Ishikawa (cell line): ENCODE measurements at regions not wholly inside any gene's neighbourhood (a gene's known extent, or its start where the extent isn't known, plus 50 kb on each side); places are given as distances from the start of the nearest gene placed in this dataset.

Source experiments
- CREB1 ChIP-seq: IDR thresholded peaks from 2 replicates; pipeline ENCODE4 v1.6.1; 2012; ENCODE audit warnings: low read depth
- EP300 ChIP-seq: IDR thresholded peaks from 2 replicates; pipeline ENCODE4 v1.6.1; 2012; ENCODE audit warnings: borderline replicate concordance
- FOXM1 ChIP-seq: IDR thresholded peaks from 2 replicates; pipeline ENCODE4 v1.6.1; 2012; ENCODE audit warnings: low read depth, borderline replicate concordance
- RAD21 ChIP-seq: IDR thresholded peaks from 2 replicates; pipeline ENCODE4 v1.6.1; 2012; ENCODE audit warnings: low read depth
- TCF12 ChIP-seq: IDR thresholded peaks from 2 replicates; pipeline ENCODE4 v1.6.1; 2012; ENCODE audit warnings: low read depth
- TEAD4 ChIP-seq: IDR thresholded peaks from 2 replicates; pipeline ENCODE4 v1.6.1; 2012
- YY1 ChIP-seq: IDR thresholded peaks from 2 replicates; pipeline ENCODE4 v1.6.1; 2012; ENCODE audit warnings: low read depth
- TF ChIP-seq, protein P1 (sequence below): IDR thresholded peaks from 2 replicates; pipeline ENCODE4 v1.6.1; 2012; ENCODE audit warnings: low read depth, mild to moderate bottlenecking
- TF ChIP-seq, protein P2 (sequence below): IDR thresholded peaks from 2 replicates; pipeline ENCODE4 v1.6.1; 2012

DNA sequence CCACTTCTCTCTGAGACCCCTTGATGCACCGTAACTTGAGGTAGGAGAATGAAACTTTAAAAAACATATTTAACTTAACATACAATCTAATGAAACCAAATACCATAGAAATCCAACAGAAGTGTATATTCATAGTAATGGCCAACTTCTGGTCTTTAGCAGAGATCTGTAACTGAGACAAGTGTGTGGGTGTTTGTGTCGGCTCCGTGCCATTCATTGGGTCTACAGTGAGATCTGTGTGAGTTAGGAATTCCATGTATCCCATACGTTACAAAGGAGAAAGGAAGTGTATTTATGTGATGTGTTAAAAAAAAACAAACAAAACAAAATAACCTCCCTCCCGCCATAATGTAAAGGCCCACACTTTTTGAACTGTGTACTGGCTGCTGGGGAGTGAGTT, 348.0 kb upstream of the NR3C2 start:
- TF ChIP-seq, protein P1, sequence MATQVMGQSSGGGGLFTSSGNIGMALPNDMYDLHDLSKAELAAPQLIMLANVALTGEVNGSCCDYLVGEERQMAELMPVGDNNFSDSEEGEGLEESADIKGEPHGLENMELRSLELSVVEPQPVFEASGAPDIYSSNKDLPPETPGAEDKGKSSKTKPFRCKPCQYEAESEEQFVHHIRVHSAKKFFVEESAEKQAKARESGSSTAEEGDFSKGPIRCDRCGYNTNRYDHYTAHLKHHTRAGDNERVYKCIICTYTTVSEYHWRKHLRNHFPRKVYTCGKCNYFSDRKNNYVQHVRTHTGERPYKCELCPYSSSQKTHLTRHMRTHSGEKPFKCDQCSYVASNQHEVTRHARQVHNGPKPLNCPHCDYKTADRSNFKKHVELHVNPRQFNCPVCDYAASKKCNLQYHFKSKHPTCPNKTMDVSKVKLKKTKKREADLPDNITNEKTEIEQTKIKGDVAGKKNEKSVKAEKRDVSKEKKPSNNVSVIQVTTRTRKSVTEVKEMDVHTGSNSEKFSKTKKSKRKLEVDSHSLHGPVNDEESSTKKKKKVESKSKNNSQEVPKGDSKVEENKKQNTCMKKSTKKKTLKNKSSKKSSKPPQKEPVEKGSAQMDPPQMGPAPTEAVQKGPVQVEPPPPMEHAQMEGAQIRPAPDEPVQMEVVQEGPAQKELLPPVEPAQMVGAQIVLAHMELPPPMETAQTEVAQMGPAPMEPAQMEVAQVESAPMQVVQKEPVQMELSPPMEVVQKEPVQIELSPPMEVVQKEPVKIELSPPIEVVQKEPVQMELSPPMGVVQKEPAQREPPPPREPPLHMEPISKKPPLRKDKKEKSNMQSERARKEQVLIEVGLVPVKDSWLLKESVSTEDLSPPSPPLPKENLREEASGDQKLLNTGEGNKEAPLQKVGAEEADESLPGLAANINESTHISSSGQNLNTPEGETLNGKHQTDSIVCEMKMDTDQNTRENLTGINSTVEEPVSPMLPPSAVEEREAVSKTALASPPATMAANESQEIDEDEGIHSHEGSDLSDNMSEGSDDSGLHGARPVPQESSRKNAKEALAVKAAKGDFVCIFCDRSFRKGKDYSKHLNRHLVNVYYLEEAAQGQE = no peak
- TF ChIP-seq RAD21 (no peak), EP300 (no peak), TCF12 (no peak), TEAD4 (no peak), FOXM1 (no peak), CREB1 (no peak), YY1 (no peak)
- TF ChIP-seq, protein P2, sequence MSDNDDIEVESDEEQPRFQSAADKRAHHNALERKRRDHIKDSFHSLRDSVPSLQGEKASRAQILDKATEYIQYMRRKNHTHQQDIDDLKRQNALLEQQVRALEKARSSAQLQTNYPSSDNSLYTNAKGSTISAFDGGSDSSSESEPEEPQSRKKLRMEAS = no peak
